HG03064 (cell line): ENCODE measurements at regions not wholly inside any gene's neighbourhood (a gene's known extent, or its start where the extent isn't known, plus 50 kb on each side); places are given as distances from the start of the nearest gene placed in this dataset.

ENCODE experiments used
- ATAC-seq: cut with Tn5 transposase; IDR thresholded peaks from one replicate; pipeline ENCODE4 v1.9.1; 2021; ENCODE audit warnings: low read depth; ENCODE audit not compliant: unreplicated experiment

GRCh38 chr4:180542445-180543100 is 1700.6 kb upstream of the TENM3 start:
- ATAC-seq = no peak

GRCh38 chr4:180550106-180550505 is 1693.1 kb upstream of the TENM3 start:
- ATAC-seq = no peak

GRCh38 chr4:180557348-180557747 is 1685.9 kb upstream of the TENM3 start:
- no peak for ATAC-seq

- no peak for ATAC-seq
These were observed 1685.3 kb upstream of the TENM3 start for GRCh38 chr4:180557950-180558349.

- no peak for ATAC-seq
These were observed 1684.8 kb upstream of the TENM3 start for GRCh38 chr4:180558427-180558826.

- no peak for ATAC-seq
These were observed 1682.3 kb upstream of the TENM3 start for GRCh38 chr4:180560896-180561295.

- no peak for ATAC-seq
These were observed 1679.2 kb upstream of the TENM3 start for GRCh38 chr4:180564026-180564425.

- no peak for ATAC-seq
These were observed 1678.8 kb upstream of the TENM3 start for GRCh38 chr4:180564448-180564847.

- no peak for ATAC-seq
These were observed 1677.3 kb upstream of the TENM3 start for GRCh38 chr4:180565856-180566431.

- ATAC-seq = no peak
These were observed 1676.7 kb upstream of the TENM3 start for GRCh38 chr4:180566492-180566891.

- ATAC-seq = no peak
These were observed 1676.1 kb upstream of the TENM3 start for GRCh38 chr4:180567080-180567479.

GRCh38 chr4:180571516-180572055 is 1671.6 kb upstream of the TENM3 start:
- no peak for ATAC-seq

GRCh38 chr4:180578175-180578574 is 1665.0 kb upstream of the TENM3 start:
- no peak for ATAC-seq

- no peak for ATAC-seq
These were observed 1662.1 kb upstream of the TENM3 start for GRCh38 chr4:180581061-180581460.

GRCh38 chr4:180587379-180587778 is 1655.8 kb upstream of the TENM3 start:
- ATAC-seq = no peak

GRCh38 chr4:180589575-180589974 is 1653.6 kb upstream of the TENM3 start:
- ATAC-seq = no peak

GRCh38 chr4:180596888-180597483 is 1646.2 kb upstream of the TENM3 start:
- ATAC-seq = no peak

- no peak for ATAC-seq
These were observed 1644.9 kb upstream of the TENM3 start for GRCh38 chr4:180598281-180598680.

GRCh38 chr4:180603791-180604190 is 1639.4 kb upstream of the TENM3 start:
- no peak for ATAC-seq

- no peak for ATAC-seq
These were observed 1632.9 kb upstream of the TENM3 start for GRCh38 chr4:180610324-180610723.

GRCh38 chr4:180615746-180616145 is 1627.5 kb upstream of the TENM3 start:
- no peak for ATAC-seq

- ATAC-seq = no peak
These were observed 1626.0 kb upstream of the TENM3 start for GRCh38 chr4:180617196-180617595.
